SHP77 treated with DMSO at 0.1 percent for 48 hours (cell line): ENCODE measurements at regions not wholly inside any gene's neighbourhood (a gene's known extent, or its start where the extent isn't known, plus 50 kb on each side); places are given as distances from the start of the nearest gene placed in this dataset.

Source experiments
- DNase-seq: peaks from one replicate; lab custom pipeline; 2025; lab: John Stamatoyannopoulos, UW

- no peak for DNase-seq
These were observed 175.5 kb downstream of the MN1 start for GRCh38 chr22:27625769-27626674.

- no peak for DNase-seq
These were observed 174.7 kb downstream of the MN1 start for GRCh38 chr22:27626675-27627443.

GRCh38 chr22:27627444-27627833 lies 174.1 kb downstream of the MN1 start:
- no peak for DNase-seq

- no peak for DNase-seq
These were observed 173.7 kb downstream of the MN1 start for GRCh38 chr22:27627901-27628300.

GRCh38 chr22:27628341-27628740 lies 173.2 kb downstream of the MN1 start:
- no peak for DNase-seq

- no peak for DNase-seq
These were observed 172.5 kb downstream of the MN1 start for GRCh38 chr22:27628891-27629631.

GRCh38 chr22:27629908-27630673 lies 171.5 kb downstream of the MN1 start:
- no peak for DNase-seq

- no peak for DNase-seq
These were observed 170.8 kb downstream of the MN1 start for GRCh38 chr22:27630754-27631153.

GRCh38 chr22:27631641-27632040 lies 169.9 kb downstream of the MN1 start:
- no peak for DNase-seq

- peak; percentile 39 for DNase-seq
These were observed 168.9 kb downstream of the MN1 start for GRCh38 chr22:27632451-27633295.

- no peak for DNase-seq
These were observed 168.2 kb downstream of the MN1 start for GRCh38 chr22:27633296-27633871.

- DNase-seq = no peak
These were observed 167.4 kb downstream of the MN1 start for GRCh38 chr22:27634043-27634740.

GRCh38 chr22:27635435-27635834 lies 166.1 kb downstream of the MN1 start:
- no peak for DNase-seq

GRCh38 chr22:27635852-27636251 lies 165.7 kb downstream of the MN1 start:
- no peak for DNase-seq

- DNase-seq = no peak
These were observed 164.6 kb downstream of the MN1 start for GRCh38 chr22:27636716-27637508.

- DNase-seq = no peak
These were observed 164.0 kb downstream of the MN1 start for GRCh38 chr22:27637604-27638003.

- DNase-seq = no peak
These were observed 163.0 kb downstream of the MN1 start for GRCh38 chr22:27638329-27639233.
